Caco-2 (cell line): ENCODE measurements at regions not wholly inside any gene's neighbourhood (a gene's known extent, or its start where the extent isn't known, plus 50 kb on each side); places are given as distances from the start of the nearest gene placed in this dataset.

Experiments
- BruUV-seq: library from RNA; stranded (reverse); fragments of 400-500 nt; replicated peaks from 2 replicates; lab custom pipeline; 2021; lab: Mats Ljungman, UMichigan
- CTCF ChIA-PET: fragments of 300-600 bp; sonication (Branson Sonifier 250); formaldehyde crosslinking; loops from one replicate; lab custom pipeline; 2022; ENCODE audit warnings: antibody characterized with exemption; lab: Charles Lee
- POLR2A ChIA-PET: fragments of 300-600 bp; sonication (Branson Sonifier 250); formaldehyde crosslinking; loops from one replicate; lab custom pipeline; 2022; ENCODE audit warnings: antibody characterized with exemption; lab: Charles Lee
- DNase-seq, 2 experiments: peaks; one replicate each; pipeline versions ENCODE4 v3.0.0 to v3.0.0-alpha.2; 2020 to 2022
- H3K27me3 ChIP-seq: replicated peaks from 2 replicates; pipeline ENCODE4 v1.6.0; 2011; ENCODE audit warnings: low read length; ENCODE audit not compliant: control insufficient read depth, insufficient read depth
- H3K36me3 ChIP-seq: 2 replicates; pipeline ENCODE4 v1.5.1; 2011; ENCODE audit warnings: low read length; ENCODE audit not compliant: control insufficient read depth, insufficient read depth
- H3K4me1 ChIP-seq: fragments of 250-450 bp; sonication (Bioruptor Pico); 2 replicates; pipeline ENCODE4 v1.5.1; 2020; ENCODE audit warnings: mild to moderate bottlenecking
- H3K4me3 ChIP-seq: 2 replicates; pipeline ENCODE4 v1.5.1; 2011; ENCODE audit warnings: low read depth, mild to moderate bottlenecking, control low read depth, low read length
- H3K9me3 ChIP-seq: fragments of 250-450 bp; sonication (Bioruptor Pico); 2 replicates; pipeline ENCODE4 v1.5.1; 2020; ENCODE audit warnings: mild to moderate bottlenecking, moderate library complexity
- H3K27ac Mint-ChIP-seq: one replicate; pipeline ENCODE4 v1.8.0; 2022; ENCODE audit warnings: mixed read lengths; ENCODE audit not compliant: unreplicated experiment
- H3K27me3 Mint-ChIP-seq: one replicate; pipeline ENCODE4 v1.8.0; 2022; ENCODE audit warnings: mixed read lengths; ENCODE audit not compliant: insufficient read depth, unreplicated experiment
- H3K36me3 Mint-ChIP-seq: one replicate; pipeline ENCODE4 v1.8.0; 2022; ENCODE audit warnings: mild to moderate bottlenecking, mixed read lengths; ENCODE audit not compliant: insufficient read depth, unreplicated experiment
- H3K4me1 Mint-ChIP-seq: one replicate; pipeline ENCODE4 v1.8.0; 2022; ENCODE audit warnings: low read depth, mixed read lengths; ENCODE audit not compliant: unreplicated experiment
- H3K4me3 Mint-ChIP-seq: one replicate; pipeline ENCODE4 v1.8.0; 2022; ENCODE audit warnings: mild to moderate bottlenecking, moderate library complexity, mixed read lengths; ENCODE audit not compliant: unreplicated experiment
- H3K9me3 Mint-ChIP-seq: one replicate; pipeline ENCODE4 v1.8.0; 2022; ENCODE audit warnings: mixed read lengths; ENCODE audit not compliant: unreplicated experiment
- CTCF ChIP-seq, 2 experiments: fragments of 200-600 bp in 1 of 2; IDR thresholded peaks; 1 replicate in 1 of 2; 2 replicates in 1 of 2; pipeline versions ENCODE4 v1.5.1 to v1.8.0; 2011 to 2022; ENCODE audit warnings: antibody characterized with exemption in 1 of 2, control low read depth in 1 of 2, inconsistent platforms in 1 of 2, low read depth in 1 of 2, low read length in 1 of 2, mild to moderate bottlenecking in 1 of 2, moderate library complexity in 1 of 2; ENCODE audit not compliant: insufficient read depth in 1 of 2, severe bottlenecking in 1 of 2, unreplicated experiment in 1 of 2
- intact Hi-C: fragments of 100-400 bp; cut with micrococcal nuclease; formaldehyde crosslinking; loops from one replicate; pipeline ENCODE4 v1.10.0; 2022; ENCODE audit not compliant: unreplicated experiment

- POLR2A ChIA-PET: no interaction called here
These were observed 368.2 kb downstream of the IRS1 start for GRCh38 chr2:226431288-226431948.

GRCh38 chr2:226429476-226429875 lies 370.1 kb downstream of the IRS1 start:
- Histone ChIP-seq H3K36me3 (no peaks in the 10 kb centered on the region), H3K27me3 (no peaks in the 10 kb centered on the region), H3K9me3 (no peaks in the 10 kb centered on the region), H3K4me1 (peaks cover 13% of the 10 kb centered on the region), H3K4me3 (no peak overlapping the region)
- TF ChIP-seq CTCF (IDR thresholded peaks at IDR 0.05; ENCODE audit: insufficient read depth in 1 of 2, low read depth in 1 of 2, low read length in 1 of 2, severe bottlenecking in 1 of 2, unreplicated experiment in 1 of 2): no peak
- Mint-ChIP-seq H3K4me1 (peaks cover 7% of the 10 kb centered on the region), H3K4me3 (no peak overlapping the region), H3K27ac (no peak overlapping the region), H3K36me3 (no peaks in the 10 kb centered on the region), H3K9me3 (no peaks in the 10 kb centered on the region), H3K27me3 (no peaks in the 10 kb centered on the region)
- ChIA-PET POLR2A (no interaction called here), CTCF (no interaction called here)
- intact Hi-C loops: loop anchor here (5.0 kb wide), 1 partner anchor 48 kb away; no protein-coding TSS in a partner anchor
- BruUV-seq: no TSS peak
- DNase-seq: no peak

More at GRCh38 chr2:226431288-226431948, 368.2 kb downstream of the IRS1 start:
- Histone ChIP-seq H3K36me3 (no peaks in the 10 kb centered on the region), H3K4me3 (no peak overlapping the region), H3K27me3 (no peaks in the 10 kb centered on the region), H3K4me1 (peaks cover 13% of the 10 kb centered on the region), H3K9me3 (no peaks in the 10 kb centered on the region)
- intact Hi-C loops: no loop called here
- Mint-ChIP-seq H3K27me3 (no peaks in the 10 kb centered on the region), H3K4me1 (no peaks in the 10 kb centered on the region), H3K27ac (no peak overlapping the region), H3K36me3 (no peaks in the 10 kb centered on the region), H3K9me3 (no peaks in the 10 kb centered on the region), H3K4me3 (no peak overlapping the region)
- no peak for DNase-seq
- CTCF ChIA-PET: no interaction called here
- BruUV-seq: no TSS peak
- no peak for TF ChIP-seq CTCF (IDR thresholded peaks at IDR 0.05; ENCODE audit: insufficient read depth in 1 of 2, low read depth in 1 of 2, low read length in 1 of 2, severe bottlenecking in 1 of 2, unreplicated experiment in 1 of 2)

- intact Hi-C loops: loop anchor here (5.0 kb wide), 1 partner anchor 50 kb away; no protein-coding TSS in a partner anchor
- Mint-ChIP-seq H3K36me3 (no peaks in the 10 kb centered on the region), H3K27ac (no peak overlapping the region), H3K4me3 (no peak overlapping the region), H3K9me3 (no peaks in the 10 kb centered on the region), H3K27me3 (no peaks in the 10 kb centered on the region), H3K4me1 (peaks cover 20% of the 10 kb centered on the region)
- Histone ChIP-seq H3K9me3 (no peaks in the 10 kb centered on the region), H3K36me3 (no peaks in the 10 kb centered on the region), H3K27me3 (no peaks in the 10 kb centered on the region), H3K4me1 (peaks cover 13% of the 10 kb centered on the region), H3K4me3 (no peak overlapping the region)
- no TSS peak for BruUV-seq
- no peak for TF ChIP-seq CTCF (IDR thresholded peaks at IDR 0.05; ENCODE audit: insufficient read depth in 1 of 2, low read depth in 1 of 2, low read length in 1 of 2, severe bottlenecking in 1 of 2, unreplicated experiment in 1 of 2)
- POLR2A ChIA-PET: no interaction called here
- CTCF ChIA-PET: no interaction called here
- no peak for DNase-seq
These were observed 371.9 kb downstream of the IRS1 start for GRCh38 chr2:226427538-226428307.
